ENCODE measurements at regions not wholly inside any gene's neighbourhood (a gene's known extent, or its start where the extent isn't known, plus 50 kb on each side); places are given as distances from the start of the nearest gene placed in this dataset.

DNA sequence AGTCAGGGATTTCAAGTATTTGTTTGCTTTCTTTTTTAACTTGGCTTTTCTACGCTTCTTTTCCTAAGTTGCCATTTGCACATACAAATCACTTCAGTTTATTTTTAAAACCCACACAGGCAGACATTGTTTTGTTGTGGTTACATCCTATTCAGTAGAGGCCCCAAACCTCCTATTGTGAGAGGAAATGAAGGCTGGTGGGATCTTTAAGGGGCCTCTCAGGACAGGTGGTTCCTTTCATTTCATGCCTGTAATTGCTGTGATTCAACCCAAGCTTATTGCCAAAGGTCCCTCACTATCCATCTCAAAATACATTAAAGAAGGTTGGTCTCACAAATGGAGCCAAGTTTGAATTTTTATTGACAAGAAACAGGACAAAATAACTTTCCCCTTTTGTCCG, 257.1 kb downstream of the ADAMTS20 start:
- Histone ChIP-seq H3K4me1 (no peaks in the 10 kb centered on the region), H3K27ac (no peak overlapping the region), H3K9me3 (no peaks in the 10 kb centered on the region), H3K4me3 (no peak overlapping the region), H3K27me3 (no peaks in the 10 kb centered on the region), H3K36me3 (no peaks in the 10 kb centered on the region)
- DNase-seq (ENCODE audit: low spot score), result no peak
- TF ChIP-seq CTCF (IDR thresholded peaks at IDR 0.05), result no peak

- Histone ChIP-seq H3K27ac (no peak overlapping the region), H3K4me3 (no peak overlapping the region), H3K27me3 (no peaks in the 10 kb centered on the region), H3K36me3 (no peaks in the 10 kb centered on the region), H3K9me3 (no peaks in the 10 kb centered on the region), H3K4me1 (no peaks in the 10 kb centered on the region)
- no peak for DNase-seq (ENCODE audit: low spot score)
- TF ChIP-seq CTCF (IDR thresholded peaks at IDR 0.05), result no peak
These were observed 257.9 kb downstream of the ADAMTS20 start for GRCh38 chr12:43294147-43294546.

GRCh38 chr12:43293396-43293795, 258.6 kb downstream of the ADAMTS20 start:
- H3K27me3 ChIP-seq, result no peaks in the 10 kb centered on the region
- no peaks in the 10 kb centered on the region for H3K36me3 ChIP-seq
- no peak for DNase-seq (ENCODE audit: low spot score)
- no peaks in the 10 kb centered on the region for H3K4me1 ChIP-seq
- no peaks in the 10 kb centered on the region for H3K9me3 ChIP-seq
- no peak overlapping the region for H3K27ac ChIP-seq
- no peak overlapping the region for H3K4me3 ChIP-seq
- no peak for TF ChIP-seq CTCF (IDR thresholded peaks at IDR 0.05)

GRCh38 chr12:43292699-43293098, 259.3 kb downstream of the ADAMTS20 start:
- no peak for TF ChIP-seq CTCF (IDR thresholded peaks at IDR 0.05)
- no peaks in the 10 kb centered on the region for H3K4me1 ChIP-seq
- H3K27me3 ChIP-seq, result no peaks in the 10 kb centered on the region
- H3K36me3 ChIP-seq, result no peaks in the 10 kb centered on the region
- H3K9me3 ChIP-seq, result no peaks in the 10 kb centered on the region
- DNase-seq (ENCODE audit: low spot score), result no peak
- H3K27ac ChIP-seq, result no peak overlapping the region
- no peak overlapping the region for H3K4me3 ChIP-seq

- Histone ChIP-seq H3K27ac (no peak overlapping the region), H3K9me3 (no peaks in the 10 kb centered on the region), H3K36me3 (no peaks in the 10 kb centered on the region), H3K4me1 (no peaks in the 10 kb centered on the region), H3K4me3 (no peak overlapping the region), H3K27me3 (no peaks in the 10 kb centered on the region)
- TF ChIP-seq CTCF (IDR thresholded peaks at IDR 0.05), result no peak
- DNase-seq (ENCODE audit: low spot score), result no peak
These were observed 260.5 kb downstream of the ADAMTS20 start for GRCh38 chr12:43291516-43291915.

DNA sequence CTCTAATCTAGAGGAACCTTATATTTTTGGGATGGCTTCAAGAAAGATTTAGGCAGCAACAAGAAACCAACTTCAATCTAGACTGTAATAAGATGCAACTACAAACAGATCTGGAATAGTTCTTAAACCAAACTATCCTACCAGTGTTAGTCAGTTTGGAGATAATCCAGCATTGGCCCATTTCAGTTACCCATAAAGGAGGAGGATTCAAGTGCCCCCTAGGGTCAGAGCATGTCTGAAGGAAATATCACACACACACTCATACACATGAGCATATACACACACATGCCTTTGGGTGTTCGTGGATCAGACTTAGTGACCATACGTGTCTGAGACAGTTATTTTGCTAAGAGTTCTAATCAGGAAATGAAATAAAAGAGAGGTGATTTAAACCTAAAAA, 261.2 kb downstream of the ADAMTS20 start:
- Histone ChIP-seq H3K27ac (no peak overlapping the region), H3K4me3 (no peak overlapping the region), H3K9me3 (no peaks in the 10 kb centered on the region), H3K36me3 (no peaks in the 10 kb centered on the region), H3K4me1 (no peaks in the 10 kb centered on the region), H3K27me3 (no peaks in the 10 kb centered on the region)
- TF ChIP-seq CTCF (IDR thresholded peaks at IDR 0.05), result no peak
- no peak for DNase-seq (ENCODE audit: low spot score)
